Umbilical cord (tissue), 1 donor: ENCODE measurements at regions not wholly inside any gene's neighbourhood (a gene's known extent, or its start where the extent isn't known, plus 50 kb on each side); places are given as distances from the start of the nearest gene placed in this dataset.
A peak's percentile ranks its signal among the peaks of the same experiment; 100 is the strongest.

Experiments used
- DNase-seq: peaks from one replicate; pipeline ENCODE4 v3.0.0-alpha.2; 2015; ENCODE audit warnings: low spot score

GRCh38 chr14:98594156-98594555 lies 677.8 kb downstream of the BCL11B start:
- no peak for DNase-seq

DNA sequence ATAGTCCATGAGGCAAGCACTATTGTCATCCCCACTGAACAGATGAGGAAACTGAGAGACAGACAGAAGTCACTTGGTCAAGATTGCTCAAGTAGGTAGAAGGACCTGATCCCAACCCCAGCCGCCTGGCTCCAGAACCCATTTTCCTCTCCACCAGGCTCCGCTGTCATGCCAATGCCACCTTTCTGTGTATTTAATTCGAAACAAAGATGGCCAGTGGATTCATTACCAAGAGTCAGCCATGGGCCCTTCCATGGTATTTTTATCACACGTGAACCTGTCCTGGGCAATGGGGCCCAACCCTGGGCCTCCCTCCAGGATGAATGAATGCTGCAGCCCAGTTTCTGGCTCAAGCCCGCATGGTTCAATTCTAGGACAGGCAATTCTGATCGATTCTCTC lies 673.4 kb downstream of the BCL11B start:
- no peak for DNase-seq

DNA sequence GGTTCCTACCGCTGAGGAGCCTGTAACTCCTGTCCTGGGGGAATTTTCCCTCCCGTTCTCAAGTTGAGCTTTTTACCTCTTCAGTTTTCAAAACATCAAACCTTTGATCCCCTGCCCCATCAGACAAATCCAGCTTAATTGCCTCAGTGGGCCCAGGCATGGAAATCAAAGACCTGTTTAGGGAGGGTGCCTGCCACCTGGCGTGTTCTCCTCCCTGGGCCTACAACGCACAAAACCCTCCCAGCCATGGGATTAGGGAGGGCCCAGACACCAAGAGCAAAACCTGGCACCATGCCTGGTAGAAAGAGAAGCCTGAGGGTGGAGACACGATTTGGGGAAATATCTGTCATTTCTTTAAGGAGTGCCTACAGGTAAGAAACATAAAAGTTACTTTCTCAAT lies 672.9 kb downstream of the BCL11B start:
- no peak for DNase-seq

GRCh38 chr14:98602983-98603382 lies 669.0 kb downstream of the BCL11B start:
- no peak for DNase-seq

DNA sequence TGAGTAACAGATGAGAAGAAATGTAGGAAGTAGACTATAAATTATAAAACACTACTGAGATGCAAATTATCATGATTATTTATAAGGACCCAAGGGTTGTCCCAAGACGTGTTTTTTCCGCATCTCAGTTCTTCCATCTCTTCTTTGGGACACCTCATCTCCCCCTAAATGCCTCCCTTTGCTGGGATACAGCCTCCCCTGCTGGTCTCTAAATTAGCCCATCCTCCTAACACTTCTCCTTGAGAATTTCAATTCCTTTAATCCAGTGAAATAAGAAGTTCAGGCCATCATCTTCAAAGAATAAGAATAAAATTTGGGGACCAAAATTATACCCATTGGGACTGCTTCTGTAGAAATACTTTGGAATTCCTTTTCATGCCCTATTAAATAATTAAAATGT lies 667.0 kb downstream of the BCL11B start:
- no peak for DNase-seq

DNA sequence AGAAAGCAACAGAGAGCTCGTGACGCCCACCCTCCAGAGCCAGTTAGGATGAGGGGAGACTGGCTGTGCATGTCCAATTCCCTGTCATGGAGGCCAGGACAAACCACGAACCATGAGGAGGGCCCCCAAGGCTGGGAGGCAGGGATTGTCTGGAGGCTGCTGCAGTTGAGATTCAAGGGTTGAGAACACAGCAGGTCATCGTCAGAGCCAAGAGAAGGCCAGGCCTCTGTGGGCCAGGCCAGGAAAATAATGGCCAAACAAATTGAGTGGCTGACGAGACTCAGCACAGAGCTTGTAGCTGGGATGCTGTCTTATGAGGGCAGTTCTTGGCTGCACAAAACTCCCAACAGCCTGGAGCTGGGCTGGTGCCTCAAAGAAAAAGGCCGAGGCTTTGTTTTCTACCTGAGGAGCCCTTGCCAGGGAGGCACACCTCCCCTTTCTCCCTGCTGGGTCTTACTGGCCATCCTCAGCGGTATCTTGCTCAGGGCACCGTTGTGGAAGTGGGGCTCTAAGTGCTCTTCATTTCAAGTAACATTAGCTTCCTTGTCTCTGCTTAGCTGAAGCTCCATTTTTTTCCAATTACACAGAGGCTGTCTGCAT lies 665.9 kb downstream of the BCL11B start:
- no peak for DNase-seq

DNA sequence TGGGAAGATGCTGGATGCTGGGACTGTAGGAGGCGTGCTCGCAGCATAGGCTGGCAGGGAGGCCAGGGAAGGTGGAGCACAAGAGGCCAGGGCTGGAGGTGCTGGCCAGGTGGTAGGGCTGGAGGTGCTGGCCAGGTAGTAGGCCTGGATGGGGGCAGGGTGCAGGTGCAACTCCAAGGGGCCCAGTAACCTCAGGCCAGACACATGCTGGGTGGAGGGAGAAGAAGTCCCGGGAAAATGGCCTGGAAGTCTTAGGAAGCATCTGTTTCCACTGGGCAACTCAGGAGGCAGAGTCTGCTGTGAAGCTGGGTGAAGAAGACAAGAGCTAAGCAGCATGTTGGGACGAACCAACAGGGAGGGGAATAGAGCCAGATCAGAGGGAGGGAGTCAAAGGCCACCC lies 665.2 kb downstream of the BCL11B start:
- no peak for DNase-seq

DNA sequence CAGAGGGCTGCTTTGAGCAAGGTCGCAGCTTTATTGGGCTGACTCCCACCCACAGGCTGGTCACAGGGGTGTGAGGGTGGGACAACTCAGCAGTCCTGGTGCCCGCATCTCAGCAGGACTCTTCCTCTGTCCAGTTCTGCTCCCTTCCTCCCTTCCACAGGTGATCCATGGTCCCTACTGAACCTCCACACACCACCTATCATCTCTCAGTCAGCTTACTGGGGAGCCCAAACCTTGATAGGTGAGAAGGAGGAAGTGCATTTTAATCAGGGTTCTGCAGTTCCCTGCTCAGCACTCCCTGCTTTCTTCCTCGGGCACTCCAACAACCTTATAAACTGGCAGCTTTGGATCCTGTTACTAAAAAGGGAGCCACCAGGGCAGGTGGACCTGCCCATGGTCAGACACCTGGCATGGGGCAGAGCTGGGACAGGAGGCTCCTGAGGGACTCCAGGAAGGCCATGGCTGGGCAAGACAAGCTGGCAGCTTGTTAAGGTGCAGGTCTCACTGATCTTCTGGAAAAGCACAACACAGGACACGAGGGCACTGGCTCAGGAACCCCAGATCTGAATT lies 664.6 kb downstream of the BCL11B start:
- DNase-seq: no peak

- DNase-seq: no peak
These were observed 663.6 kb downstream of the BCL11B start for GRCh38 chr14:98608071-98609060.

DNA sequence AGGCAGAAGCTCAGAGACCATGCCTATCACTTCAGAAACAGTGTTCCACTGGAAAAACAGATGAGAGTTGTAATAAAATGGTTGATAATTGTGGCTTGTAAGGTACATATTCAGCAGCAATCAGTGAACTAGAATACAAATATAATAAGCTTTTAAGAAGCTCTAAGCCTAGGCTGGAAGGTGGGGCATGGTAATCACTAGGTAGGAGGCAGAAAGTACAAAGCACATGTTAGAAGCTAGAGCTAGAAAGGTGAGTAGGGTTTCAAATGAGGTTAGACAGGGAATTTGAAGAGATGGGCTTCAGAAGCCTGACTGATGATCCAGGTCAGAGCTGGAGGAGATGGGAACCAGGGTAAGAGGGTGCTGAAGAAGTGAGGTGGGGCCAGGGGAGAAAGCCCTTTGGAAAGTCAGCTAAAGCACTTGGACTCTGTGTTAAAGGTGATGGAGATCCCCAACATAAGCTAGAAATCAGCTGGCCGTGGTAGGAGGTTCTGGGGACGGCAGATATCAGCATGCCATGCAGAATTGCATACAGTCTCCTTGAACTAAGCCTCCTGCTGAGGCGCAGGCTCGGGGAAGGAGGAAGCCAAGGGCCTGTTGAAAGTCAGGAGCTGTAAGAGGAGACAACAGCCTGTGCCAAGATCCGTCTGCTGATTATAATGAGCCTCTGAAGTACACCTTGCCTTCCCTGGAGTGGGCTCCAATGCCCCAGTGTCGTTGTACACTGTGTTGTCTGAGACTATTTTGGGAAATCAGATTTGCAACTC lies 659.4 kb downstream of the BCL11B start:
- DNase-seq: no peak

DNA sequence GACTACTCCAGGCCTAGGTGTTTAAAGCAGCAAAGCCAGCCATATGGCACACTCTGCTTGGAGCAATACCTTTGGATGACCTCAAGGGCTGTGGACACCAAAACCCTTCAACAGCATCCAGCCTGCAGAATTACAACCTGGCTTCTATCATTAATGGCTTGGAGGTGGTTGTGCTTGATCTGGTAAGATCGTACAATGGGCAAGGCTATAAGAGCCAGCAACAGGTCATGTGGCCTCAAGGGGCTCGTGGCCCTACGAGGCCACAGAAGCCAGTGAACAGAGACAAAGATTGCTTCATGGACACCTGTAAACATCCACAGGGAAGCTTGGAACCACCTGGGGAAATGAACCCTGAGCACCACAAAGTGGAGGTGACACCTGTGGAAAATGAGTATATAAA lies 657.3 kb downstream of the BCL11B start:
- no peak for DNase-seq

DNA sequence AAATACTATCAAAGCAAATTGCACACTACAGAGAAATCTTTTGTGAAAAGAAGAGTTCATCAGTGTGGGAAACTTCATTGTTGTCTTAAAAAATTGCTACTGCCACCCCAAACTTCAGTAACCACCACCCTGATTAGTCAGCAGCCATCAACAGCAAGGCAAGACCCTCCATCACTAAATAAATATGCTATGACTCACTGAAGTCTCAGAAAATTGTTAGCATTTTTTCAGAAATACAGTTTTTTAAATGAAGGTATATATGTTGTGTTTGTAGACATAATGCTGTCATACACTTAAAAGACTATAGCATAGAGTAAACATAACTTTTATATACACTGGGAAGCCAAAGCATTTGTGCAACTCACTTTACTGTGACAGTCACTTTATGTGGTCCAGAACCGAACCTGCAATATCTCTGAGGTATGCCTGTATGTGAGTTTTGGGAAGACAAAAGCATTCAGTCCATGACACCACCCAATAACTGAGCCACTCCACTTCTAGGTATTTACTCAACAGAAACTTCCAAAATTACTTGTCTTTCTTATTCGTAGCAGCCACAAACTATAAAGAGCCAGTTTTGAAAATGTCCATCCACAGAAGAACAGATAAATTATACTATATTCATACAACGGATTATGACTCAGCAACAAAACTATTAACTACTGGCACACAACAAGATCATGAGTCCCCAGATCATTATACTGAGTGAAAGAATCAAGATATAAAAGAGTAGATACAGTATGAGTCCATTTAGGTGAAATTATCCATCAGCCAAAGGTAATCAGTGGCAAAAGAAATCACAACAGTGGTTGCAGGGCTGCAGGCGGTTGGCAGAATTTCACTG lies 649.6 kb downstream of the BCL11B start:
- no peak for DNase-seq

GRCh38 chr14:98623788-98624415 lies 648.1 kb downstream of the BCL11B start:
- DNase-seq: no peak

- DNase-seq: no peak
These were observed 638.6 kb downstream of the BCL11B start for GRCh38 chr14:98633380-98633779.

- no peak for DNase-seq
These were observed 637.8 kb downstream of the BCL11B start for GRCh38 chr14:98634043-98634820.

GRCh38 chr14:98638366-98638765 lies 633.6 kb downstream of the BCL11B start:
- DNase-seq: no peak

- no peak for DNase-seq
These were observed 624.2 kb downstream of the BCL11B start for GRCh38 chr14:98647754-98648153.

GRCh38 chr14:98651037-98651436 lies 621.0 kb downstream of the BCL11B start:
- DNase-seq: no peak

GRCh38 chr14:98665007-98665406 lies 607.0 kb downstream of the BCL11B start:
- DNase-seq: peak; percentile 2

DNA sequence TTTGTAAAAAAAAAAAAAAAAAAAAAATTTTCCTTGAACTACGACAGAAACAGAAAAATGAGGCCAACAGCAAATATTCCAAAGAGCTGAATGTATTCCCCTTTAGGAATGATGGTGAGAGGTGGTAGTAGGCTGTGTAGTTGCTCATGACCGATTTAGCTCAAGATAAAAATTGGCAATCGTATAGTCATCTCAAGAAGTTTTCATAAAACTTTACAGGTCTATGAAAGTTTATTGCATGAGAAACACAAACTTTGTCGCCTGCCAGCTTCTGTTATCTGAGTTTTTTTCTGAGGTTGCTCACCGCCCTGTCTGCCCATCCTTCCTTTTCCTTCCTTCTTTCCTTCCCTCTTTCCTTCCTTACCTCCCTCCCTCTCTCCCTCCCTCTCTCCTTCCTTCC lies 605.5 kb downstream of the BCL11B start:
- no peak for DNase-seq
